ENCODE measurements at regions not wholly inside any gene's neighbourhood (a gene's known extent, or its start where the extent isn't known, plus 50 kb on each side); places are given as distances from the start of the nearest gene placed in this dataset.

GRCh38 chr2:238574490-238575271 is 148.0 kb downstream of the ASB1 start:
- Histone ChIP-seq H3K4me3 (no peak overlapping the region), H3K27ac (no peak overlapping the region), H3K27me3 (no peaks in the 10 kb centered on the region), H3K4me1 (peaks cover 6 to 39% (median 9%) of the 10 kb centered on the region in 3 donors), H3K9me3 (peaks cover 0 to 5% (median 0%) of the 10 kb centered on the region in 3 donors), H3K36me3 (no peaks in the 10 kb centered on the region)
- DNase-seq, result no peak
- WGBS, 2 donors, result 77 to 79% methylated on average over 14 to 16 of the region's 17 CpGs
- intact Hi-C loops (cut with DNase I), result no loop called here
- TF ChIP-seq CTCF (IDR thresholded peaks at IDR 0.05), result no peak
- TF ChIP-seq POLR2A (IDR thresholded peaks at IDR 0.05), result no peak

- TF ChIP-seq CTCF (IDR thresholded peaks at IDR 0.05), result no peak
- no peak for TF ChIP-seq POLR2A (IDR thresholded peaks at IDR 0.05)
- Histone ChIP-seq H3K9me3 (peaks cover 0 to 5% (median 0%) of the 10 kb centered on the region in 3 donors), H3K4me3 (no peak overlapping the region), H3K27me3 (no peaks in the 10 kb centered on the region), H3K27ac (no peak overlapping the region), H3K4me1 (peaks cover 4 to 31% (median 9%) of the 10 kb centered on the region in 3 donors), H3K36me3 (no peaks in the 10 kb centered on the region)
- no peak for DNase-seq
- WGBS, 2 donors, result 63 to 85% methylated on average over 3 of the region's 3 CpGs
- intact Hi-C loops (cut with DNase I), result no loop called here
These were observed 149.9 kb downstream of the ASB1 start for GRCh38 chr2:238576674-238577073.

GRCh38 chr2:238578256-238578655 is 151.5 kb downstream of the ASB1 start:
- TF ChIP-seq CTCF (IDR thresholded peaks at IDR 0.05), result no peak
- TF ChIP-seq POLR2A (IDR thresholded peaks at IDR 0.05), result no peak
- Histone ChIP-seq H3K9me3 (peaks cover 0 to 5% (median 0%) of the 10 kb centered on the region in 3 donors), H3K4me3 (no peak overlapping the region), H3K27ac (no peak overlapping the region), H3K4me1 (peaks cover 3 to 15% (median 5%) of the 10 kb centered on the region in 3 donors), H3K27me3 (no peaks in the 10 kb centered on the region), H3K36me3 (no peaks in the 10 kb centered on the region)
- intact Hi-C loops (cut with DNase I), result no loop called here
- 57 to 80% methylated on average over 8 to 9 of the region's 9 CpGs for WGBS, 2 donors
- no peak for DNase-seq

- intact Hi-C loops (cut with DNase I), result no loop called here
- H3K9me3 ChIP-seq, result peaks cover 0 to 5% (median 0%) of the 10 kb centered on the region in 3 donors
- no peak for DNase-seq
- H3K4me1 ChIP-seq, result no peaks in the 10 kb centered on the region
- TF ChIP-seq POLR2A (IDR thresholded peaks at IDR 0.05), result no peak
- no peak for TF ChIP-seq CTCF (IDR thresholded peaks at IDR 0.05)
- no peaks in the 10 kb centered on the region for H3K27me3 ChIP-seq
- H3K27ac ChIP-seq, result no peak overlapping the region
- H3K36me3 ChIP-seq, result no peaks in the 10 kb centered on the region
- no peak overlapping the region for H3K4me3 ChIP-seq
- WGBS, 2 donors, result 68 to 78% methylated on average over 3 to 4 of the region's 4 CpGs
These were observed 153.8 kb downstream of the ASB1 start for GRCh38 chr2:238580486-238580885.

GRCh38 chr2:238581126-238581525 is 154.4 kb downstream of the ASB1 start:
- intact Hi-C loops (cut with DNase I), result no loop called here
- no peak overlapping the region for H3K27ac ChIP-seq
- peaks cover 0 to 5% (median 0%) of the 10 kb centered on the region in 3 donors for H3K9me3 ChIP-seq
- 90 to 93% methylated on average over 4 of the region's 4 CpGs for WGBS, 2 donors
- DNase-seq, result no peak
- no peaks in the 10 kb centered on the region for H3K27me3 ChIP-seq
- H3K4me1 ChIP-seq, result no peaks in the 10 kb centered on the region
- H3K4me3 ChIP-seq, result no peak overlapping the region
- no peak for TF ChIP-seq POLR2A (IDR thresholded peaks at IDR 0.05)
- H3K36me3 ChIP-seq, result no peaks in the 10 kb centered on the region
